Activated CD8-positive, alpha-beta T cell treated with anti-CD3 and anti-CD28 coated beads for 36 hours (primary cell): ENCODE measurements at regions not wholly inside any gene's neighbourhood (a gene's known extent, or its start where the extent isn't known, plus 50 kb on each side); places are given as distances from the start of the nearest gene placed in this dataset.

ENCODE experiments used
- ATAC-seq: fragments of 200-7000 bp; cut with Tn5 transposase; one replicate; pipeline ENCODE4 v1.10.0; 2021; ENCODE audit warnings: mild to moderate bottlenecking, moderate library complexity
- CTCF ChIA-PET: fragments of 350-600 bp; sonication (Branson Sonifier 250); formaldehyde crosslinking; loops from one replicate; lab custom pipeline; 2021; ENCODE audit warnings: antibody characterized with exemption; lab: Charles Lee
- POLR2A ChIA-PET: fragments of 350-600 bp; sonication (Branson Sonifier 250); formaldehyde crosslinking; loops from one replicate; lab custom pipeline; 2021; ENCODE audit warnings: antibody characterized with exemption; lab: Charles Lee
- DNase-seq: peaks from one replicate; pipeline ENCODE4 v3.0.0-alpha.2; 2020
- H3K27ac Mint-ChIP-seq: one replicate; pipeline ENCODE4 v1.8.0; 2021; ENCODE audit warnings: mild to moderate bottlenecking, mixed read lengths
- H3K27me3 Mint-ChIP-seq: one replicate; pipeline ENCODE4 v1.8.0; 2021; ENCODE audit warnings: mixed read lengths
- H3K36me3 Mint-ChIP-seq: one replicate; pipeline ENCODE4 v1.8.0; 2021; ENCODE audit warnings: low read depth, mixed read lengths
- H3K4me1 Mint-ChIP-seq: one replicate; pipeline ENCODE4 v1.8.0; 2021; ENCODE audit warnings: low read depth, mixed read lengths
- H3K4me3 Mint-ChIP-seq: one replicate; pipeline ENCODE4 v1.8.0; 2021; ENCODE audit warnings: mild to moderate bottlenecking, moderate library complexity, mixed read lengths
- H3K9me3 Mint-ChIP-seq: one replicate; pipeline ENCODE4 v1.8.0; 2021; ENCODE audit warnings: mixed read lengths
- intact Hi-C: fragments of 100-400 bp; cut with micrococcal nuclease; formaldehyde crosslinking; loops from one replicate; pipeline ENCODE4 v1.10.0; 2022
- TF ChIP-seq, protein P1 (sequence below): fragments of 200-600 bp; IDR thresholded peaks from one replicate; pipeline ENCODE4 v1.8.0; 2022; ENCODE audit warnings: antibody characterized with exemption, mild to moderate bottlenecking

DNA sequence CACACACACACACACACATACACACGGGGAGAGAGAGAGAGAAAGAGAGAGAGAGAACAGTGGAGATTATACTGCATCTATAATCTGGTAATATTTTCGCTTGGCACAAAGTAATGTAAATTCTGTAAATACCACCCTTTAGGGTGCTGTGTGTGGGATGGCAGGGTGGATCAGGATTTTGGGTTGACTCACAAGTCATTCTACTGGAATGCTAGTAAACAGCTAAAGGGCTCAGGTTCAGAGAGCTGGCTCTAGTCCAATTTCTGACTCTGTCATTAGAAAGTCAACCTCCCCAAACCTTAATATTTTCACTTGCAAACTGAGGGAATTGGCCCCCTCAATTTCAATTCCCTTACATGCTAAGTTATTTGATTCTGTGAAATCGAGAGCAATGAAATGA is 308.3 kb downstream of the TSN start:
- no peaks in the 10 kb centered on the region for H3K36me3 Mint-ChIP-seq
- TF ChIP-seq, protein P1, sequence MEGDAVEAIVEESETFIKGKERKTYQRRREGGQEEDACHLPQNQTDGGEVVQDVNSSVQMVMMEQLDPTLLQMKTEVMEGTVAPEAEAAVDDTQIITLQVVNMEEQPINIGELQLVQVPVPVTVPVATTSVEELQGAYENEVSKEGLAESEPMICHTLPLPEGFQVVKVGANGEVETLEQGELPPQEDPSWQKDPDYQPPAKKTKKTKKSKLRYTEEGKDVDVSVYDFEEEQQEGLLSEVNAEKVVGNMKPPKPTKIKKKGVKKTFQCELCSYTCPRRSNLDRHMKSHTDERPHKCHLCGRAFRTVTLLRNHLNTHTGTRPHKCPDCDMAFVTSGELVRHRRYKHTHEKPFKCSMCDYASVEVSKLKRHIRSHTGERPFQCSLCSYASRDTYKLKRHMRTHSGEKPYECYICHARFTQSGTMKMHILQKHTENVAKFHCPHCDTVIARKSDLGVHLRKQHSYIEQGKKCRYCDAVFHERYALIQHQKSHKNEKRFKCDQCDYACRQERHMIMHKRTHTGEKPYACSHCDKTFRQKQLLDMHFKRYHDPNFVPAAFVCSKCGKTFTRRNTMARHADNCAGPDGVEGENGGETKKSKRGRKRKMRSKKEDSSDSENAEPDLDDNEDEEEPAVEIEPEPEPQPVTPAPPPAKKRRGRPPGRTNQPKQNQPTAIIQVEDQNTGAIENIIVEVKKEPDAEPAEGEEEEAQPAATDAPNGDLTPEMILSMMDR = no peak
- ATAC-seq = no peak
- no peak overlapping the region for H3K4me3 Mint-ChIP-seq
- H3K27me3 Mint-ChIP-seq = no peaks in the 10 kb centered on the region
- DNase-seq = no peak
- no peak overlapping the region for H3K27ac Mint-ChIP-seq
- no peaks in the 10 kb centered on the region for H3K9me3 Mint-ChIP-seq
- POLR2A ChIA-PET = no interaction called here
- H3K4me1 Mint-ChIP-seq = no peaks in the 10 kb centered on the region
- intact Hi-C loops = no loop called here
- CTCF ChIA-PET = no interaction called here

DNA sequence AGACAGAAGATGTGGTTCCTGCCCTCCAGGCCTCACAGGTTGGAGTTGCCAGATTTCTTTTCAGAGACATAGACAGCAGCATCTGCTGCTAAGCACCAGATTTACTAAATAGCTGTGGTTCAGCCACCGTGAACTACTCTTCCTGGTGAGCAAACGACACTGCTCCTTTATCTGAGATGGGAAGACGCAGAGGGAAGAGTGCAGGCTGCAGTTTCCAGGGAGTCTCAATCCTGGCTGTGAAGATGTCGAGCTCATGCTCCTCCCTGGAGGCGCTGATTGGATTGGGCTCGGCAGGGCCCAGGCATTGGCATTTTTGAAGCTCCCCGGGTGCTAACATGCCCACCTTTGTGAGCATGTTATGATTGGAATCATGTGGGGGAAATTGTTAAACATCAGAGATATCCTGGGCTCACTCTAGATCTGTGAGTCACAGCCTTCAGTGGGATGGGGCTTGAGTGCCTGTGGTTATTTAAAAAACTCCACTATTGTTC is 314.8 kb downstream of the TSN start:
- POLR2A ChIA-PET = no interaction called here
- H3K27ac Mint-ChIP-seq = no peak overlapping the region
- no peak for DNase-seq

DNA sequence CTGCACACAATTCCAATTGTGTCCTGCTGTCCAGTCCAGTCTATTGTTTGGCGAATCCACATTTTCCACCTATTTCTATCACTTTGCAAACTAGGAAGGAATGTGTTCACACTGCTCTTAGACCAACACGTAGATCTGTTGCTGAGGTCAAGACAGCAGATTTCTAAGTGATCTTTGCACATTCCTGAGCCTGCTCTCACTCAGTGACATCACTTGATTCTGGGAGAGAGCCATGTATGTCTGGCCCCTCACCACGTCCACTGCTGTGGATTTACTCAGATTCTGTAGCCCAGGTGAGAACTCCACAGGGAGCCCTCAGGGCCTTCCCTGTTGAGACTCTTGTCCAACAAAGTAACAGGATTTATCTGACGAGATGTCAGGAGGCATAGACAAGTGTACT is 317.2 kb downstream of the TSN start:
- Mint-ChIP-seq H3K9me3 (no peaks in the 10 kb centered on the region), H3K4me3 (no peak overlapping the region), H3K36me3 (no peaks in the 10 kb centered on the region), H3K27me3 (no peaks in the 10 kb centered on the region), H3K27ac (no peak overlapping the region), H3K4me1 (no peaks in the 10 kb centered on the region)
- TF ChIP-seq, protein P1 = no peak
- DNase-seq (no peak), ATAC-seq (no peak)
- intact Hi-C loops = no loop called here
- ChIA-PET CTCF (no interaction called here), POLR2A (no interaction called here)

More for the DNA sequence above, 314.8 kb downstream of the TSN start:
- no peak for ATAC-seq
- intact Hi-C loops = no loop called here
- Mint-ChIP-seq H3K36me3 (no peaks in the 10 kb centered on the region), H3K4me1 (no peaks in the 10 kb centered on the region), H3K27me3 (no peaks in the 10 kb centered on the region), H3K4me3 (no peak overlapping the region), H3K9me3 (no peaks in the 10 kb centered on the region)
- TF ChIP-seq, protein P1 = no peak
- CTCF ChIA-PET = no interaction called here

DNA sequence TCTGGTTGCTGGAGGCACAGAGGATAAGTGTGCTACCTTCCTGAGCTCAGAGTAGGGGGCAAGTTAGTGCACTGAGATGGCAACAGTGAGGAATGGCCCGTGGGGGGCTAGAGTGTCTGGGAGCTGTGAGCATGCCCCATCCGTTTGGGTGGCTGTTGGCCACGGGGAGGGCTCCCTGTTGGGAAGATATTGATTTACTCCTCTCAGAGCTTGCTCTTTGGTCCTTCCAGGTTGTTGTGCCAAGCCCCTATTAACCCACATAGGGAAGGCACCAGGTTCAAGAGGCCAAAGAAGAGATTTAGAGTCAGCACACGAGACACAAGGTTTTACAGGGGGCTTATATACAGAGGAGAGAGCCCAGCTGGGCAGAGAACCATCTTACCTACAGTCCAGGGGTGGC is 318.8 kb downstream of the TSN start:
- intact Hi-C loops = no loop called here
- CTCF ChIA-PET = no interaction called here
- Mint-ChIP-seq H3K4me3 (no peak overlapping the region), H3K36me3 (no peaks in the 10 kb centered on the region), H3K27ac (no peak overlapping the region), H3K4me1 (no peaks in the 10 kb centered on the region), H3K9me3 (no peaks in the 10 kb centered on the region), H3K27me3 (no peaks in the 10 kb centered on the region)
- TF ChIP-seq, protein P1 = no peak
- DNase-seq = no peak
- ATAC-seq = no peak
- POLR2A ChIA-PET = no interaction called here

DNA sequence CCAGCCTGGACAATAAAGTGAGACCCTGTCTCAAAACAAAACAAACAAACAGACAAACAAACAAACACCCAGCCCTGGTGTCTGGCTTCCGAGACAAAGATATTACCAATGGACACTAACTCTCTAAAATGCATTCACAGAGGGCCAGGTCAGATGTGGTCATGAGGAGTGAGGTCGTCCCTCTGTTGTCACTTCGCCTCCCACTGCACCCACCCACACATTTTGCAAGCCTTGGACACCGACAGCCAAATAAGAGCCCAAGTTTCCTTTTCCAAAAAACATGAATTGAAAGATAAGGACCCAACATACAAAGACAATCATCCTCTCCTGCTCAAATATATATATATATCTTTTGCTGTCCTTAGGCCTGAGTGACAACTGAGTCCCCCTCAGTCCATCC is 319.9 kb downstream of the TSN start:
- H3K4me3 Mint-ChIP-seq = no peak overlapping the region
- DNase-seq (no peak), ATAC-seq (no peak)
- ChIA-PET CTCF (no interaction called here), POLR2A (no interaction called here)
- TF ChIP-seq, protein P1 = no peak
- H3K9me3 Mint-ChIP-seq = no peaks in the 10 kb centered on the region
- H3K36me3 Mint-ChIP-seq = no peaks in the 10 kb centered on the region
- intact Hi-C loops = no loop called here
- no peaks in the 10 kb centered on the region for H3K27me3 Mint-ChIP-seq
- no peak overlapping the region for H3K27ac Mint-ChIP-seq
- no peaks in the 10 kb centered on the region for H3K4me1 Mint-ChIP-seq
